OCI-LY7 (cell line): ENCODE measurements at regions not wholly inside any gene's neighbourhood (a gene's known extent, or its start where the extent isn't known, plus 50 kb on each side); places are given as distances from the start of the nearest gene placed in this dataset.

Experiments
- CTCF ChIP-seq: fragments of 200-600 bp; sonication (generic); conservative IDR thresholded peaks from 2 replicates; pipeline ENCODE4 v1.5.1; 2014; ENCODE audit warnings: mild to moderate bottlenecking, antibody characterized with exemption, low read length, moderate library complexity, mixed read lengths
- EZH2phosphoT487 ChIP-seq: fragments of 200-600 bp; sonication (generic); IDR thresholded peaks from 2 replicates; pipeline ENCODE4 v1.6.1; 2018; ENCODE audit warnings: low read depth, borderline replicate concordance, mild to moderate bottlenecking, mixed run types, antibody characterized with exemption, low read length, moderate library complexity, mixed read lengths

- TF ChIP-seq CTCF, result no peak
- TF ChIP-seq EZH2phosphoT487, result no peak
Observed at GRCh38 chr2:173502296-173502695, 147.6 kb downstream of the CDCA7 start.
